ENCODE measurements at regions not wholly inside any gene's neighbourhood (a gene's known extent, or its start where the extent isn't known, plus 50 kb on each side); places are given as distances from the start of the nearest gene placed in this dataset.

- no peak for TF ChIP-seq CTCF (conservative IDR thresholded peaks at IDR 0.05 in 1 of 2, IDR thresholded peaks at IDR 0.05 in 1 of 2; ENCODE audit: extremely low read depth in 1 of 2, insufficient read depth in 1 of 2, low read depth in 1 of 2, low read length in 2 of 2)
- TF ChIP-seq EZH2 (IDR thresholded peaks at IDR 0.05; ENCODE audit: borderline replicate concordance, low read length), result no peak
Measured at GRCh38 chr3:94460931-94461330, 398.1 kb downstream of the NSUN3 start.

Data from mammary epithelial cell (primary cell).